Left renal pelvis (tissue), 4 donors: ENCODE measurements at regions not wholly inside any gene's neighbourhood (a gene's known extent, or its start where the extent isn't known, plus 50 kb on each side); places are given as distances from the start of the nearest gene placed in this dataset.

Experiments used
- DNase-seq, 4 donors: peaks; one replicate each; pipeline ENCODE4 v3.0.0-alpha.2; 2013; ENCODE audit warnings: low read depth in 4 of 4, low spot score in 3 of 4

- no peak for DNase-seq
Observed at GRCh38 chr22:22432937-22433336, 75.6 kb downstream of the ZNF280B start.

GRCh38 chr22:22433770-22434169 is 74.8 kb downstream of the ZNF280B start:
- no peak for DNase-seq
